ENCODE measurements at regions not wholly inside any gene's neighbourhood (a gene's known extent, or its start where the extent isn't known, plus 50 kb on each side); places are given as distances from the start of the nearest gene placed in this dataset.

GRCh38 chr9:107872457-107873192 is 383.1 kb upstream of the KLF4 start:
- Mint-ChIP-seq H3K4me3 (no peak overlapping the region), H3K27ac (peak overlapping the region in 1 of 10 donors; percentile 10), H3K36me3 (no peaks in the 10 kb centered on the region), H3K27me3 (peaks cover 0 to 3% (median 0%) of the 10 kb centered on the region in 5 donors), H3K4me1 (peaks cover 0 to 61% (median 0%) of the 10 kb centered on the region in 4 donors), H3K9me3 (peaks cover 0 to 4% (median 0%) of the 10 kb centered on the region in 9 donors)
- DNase-seq: no peak
- ATAC-seq: no peak
- POLR2A ChIA-PET: no interaction called here

DNA sequence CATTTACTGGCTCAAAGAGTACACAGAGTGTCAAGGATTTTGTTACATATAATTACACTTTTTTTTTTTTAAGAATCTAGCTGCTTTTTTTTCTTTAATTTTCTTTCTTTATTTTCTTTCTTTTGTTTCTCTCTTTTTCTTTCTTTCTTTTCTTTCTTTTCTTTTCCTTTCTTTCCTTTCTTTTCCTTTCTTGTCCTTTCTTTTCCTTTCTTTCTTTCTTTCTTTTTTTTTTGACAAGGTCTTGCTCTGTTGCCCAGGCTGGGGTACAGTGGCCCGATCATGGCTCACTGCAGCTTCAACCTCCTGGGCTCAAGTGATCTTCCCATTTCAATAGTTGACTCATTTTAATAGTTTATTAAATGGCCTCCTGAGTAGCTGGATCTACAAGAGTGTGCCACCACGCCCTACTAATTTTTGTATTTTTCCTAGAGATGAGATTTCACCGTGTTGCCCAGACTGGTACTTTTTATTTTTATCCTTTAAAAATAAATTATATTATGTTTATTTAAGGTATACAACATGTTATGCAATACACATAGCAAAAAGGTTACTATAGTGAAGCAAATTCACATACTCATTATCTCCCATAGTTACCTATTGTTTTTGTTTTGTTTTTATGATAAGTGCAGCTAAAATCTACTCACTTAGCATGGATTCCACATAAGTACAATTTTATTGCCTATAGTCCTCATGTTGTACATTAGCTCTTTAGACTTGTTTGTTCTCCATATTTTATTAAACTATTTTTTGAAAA is 381.5 kb upstream of the KLF4 start:
- POLR2A ChIA-PET: no interaction called here
- Mint-ChIP-seq H3K4me3 (no peak overlapping the region), H3K27ac (peak overlapping the region in 1 of 10 donors; percentile 30), H3K36me3 (no peaks in the 10 kb centered on the region), H3K27me3 (peaks cover 0 to 3% (median 0%) of the 10 kb centered on the region in 5 donors), H3K9me3 (peaks cover 0 to 4% (median 0%) of the 10 kb centered on the region in 9 donors), H3K4me1 (peaks cover 0 to 69% (median 0%) of the 10 kb centered on the region in 4 donors)
- DNase-seq (no peak), ATAC-seq (no peak)

DNA sequence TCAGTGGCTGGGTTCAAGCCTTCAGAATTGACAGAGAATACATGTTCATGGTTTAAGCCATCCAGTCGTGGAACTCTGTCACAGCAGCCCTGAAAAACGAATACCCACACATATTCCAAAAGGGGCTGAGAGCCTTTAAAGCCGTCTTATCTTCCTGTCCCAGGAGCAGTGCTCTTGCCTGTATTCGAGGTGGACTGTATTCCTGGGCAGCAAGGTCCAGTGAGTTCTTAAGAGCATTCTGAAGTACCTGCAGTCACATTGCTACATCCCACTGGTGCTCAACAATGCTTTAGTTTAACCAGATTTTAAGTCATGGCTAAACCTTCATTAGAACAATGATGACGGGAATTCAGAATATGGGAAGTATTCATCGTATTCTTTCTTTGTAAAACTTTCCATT is 380.7 kb upstream of the KLF4 start:
- POLR2A ChIA-PET: no interaction called here
- Mint-ChIP-seq H3K4me1 (peaks cover 0 to 62% (median 0%) of the 10 kb centered on the region in 4 donors), H3K27me3 (peaks cover 0 to 3% (median 0%) of the 10 kb centered on the region in 5 donors), H3K27ac (peak overlapping the region in 1 of 10 donors; percentile 30), H3K36me3 (no peaks in the 10 kb centered on the region), H3K9me3 (peaks cover 0 to 4% (median 0%) of the 10 kb centered on the region in 9 donors), H3K4me3 (no peak overlapping the region)
- ATAC-seq (no peak), DNase-seq (no peak)

- Mint-ChIP-seq H3K4me1 (peaks cover 0 to 51% (median 0%) of the 10 kb centered on the region in 4 donors), H3K4me3 (no peak overlapping the region), H3K27ac (peak overlapping the region in 1 of 10 donors; percentile 1), H3K27me3 (peaks cover 0 to 1% (median 0%) of the 10 kb centered on the region in 5 donors), H3K36me3 (no peaks in the 10 kb centered on the region), H3K9me3 (peaks cover 0 to 4% (median 0%) of the 10 kb centered on the region in 9 donors)
- POLR2A ChIA-PET: no interaction called here
- ATAC-seq (no peak), DNase-seq (no peak)
These were observed 379.5 kb upstream of the KLF4 start for GRCh38 chr9:107869111-107869510.

- peak overlapping the region in 1 of 10 donors; percentile 3 for H3K4me3 Mint-ChIP-seq
- no peak overlapping the region for H3K27ac Mint-ChIP-seq
- DNase-seq (no peak), ATAC-seq (no peak)
- no peaks in the 10 kb centered on the region for H3K36me3 Mint-ChIP-seq
- POLR2A ChIA-PET: no interaction called here
- H3K4me1 Mint-ChIP-seq: peaks cover 0 to 43% (median 0%) of the 10 kb centered on the region in 4 donors
- peaks cover 0 to 4% (median 0%) of the 10 kb centered on the region in 9 donors for H3K9me3 Mint-ChIP-seq
- H3K27me3 Mint-ChIP-seq: peaks cover 0 to 1% (median 0%) of the 10 kb centered on the region in 5 donors
These were observed 378.6 kb upstream of the KLF4 start for GRCh38 chr9:107868186-107868585.

DNA sequence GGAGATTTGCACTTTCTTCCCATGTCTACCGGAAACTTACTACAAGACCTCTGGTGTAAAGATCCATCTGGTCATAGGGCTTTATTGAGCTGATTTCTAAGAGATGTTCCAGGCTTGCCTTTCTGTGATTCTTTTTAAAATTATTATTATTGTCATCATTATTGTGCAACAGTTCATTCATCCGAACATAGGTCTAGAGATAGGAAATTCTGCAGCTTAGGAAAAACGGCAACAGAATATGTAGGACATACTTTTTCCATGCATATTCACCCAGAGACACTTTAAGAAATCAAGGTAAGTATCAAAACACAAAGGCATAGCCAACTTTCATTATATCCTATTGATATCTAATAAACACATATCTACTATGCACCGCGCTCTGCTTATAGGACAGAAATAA is 378.2 kb upstream of the KLF4 start:
- POLR2A ChIA-PET: no interaction called here

GRCh38 chr9:107866711-107867311 is 377.2 kb upstream of the KLF4 start:
- no peak for DNase-seq
- POLR2A ChIA-PET: no interaction called here
- H3K27me3 Mint-ChIP-seq: no peaks in the 10 kb centered on the region

More for the DNA sequence above, 378.2 kb upstream of the KLF4 start:
- H3K4me3 Mint-ChIP-seq: peak overlapping the region in 1 of 10 donors; percentile 3
- peaks cover 0 to 38% (median 0%) of the 10 kb centered on the region in 4 donors for H3K4me1 Mint-ChIP-seq
- no peak overlapping the region for H3K27ac Mint-ChIP-seq
- H3K9me3 Mint-ChIP-seq: peaks cover 0 to 4% (median 0%) of the 10 kb centered on the region in 9 donors
- DNase-seq (no peak), ATAC-seq (no peak)
- H3K36me3 Mint-ChIP-seq: no peaks in the 10 kb centered on the region
- peaks cover 0 to under 1% (median 0%) of the 10 kb centered on the region in 5 donors for H3K27me3 Mint-ChIP-seq

DNA sequence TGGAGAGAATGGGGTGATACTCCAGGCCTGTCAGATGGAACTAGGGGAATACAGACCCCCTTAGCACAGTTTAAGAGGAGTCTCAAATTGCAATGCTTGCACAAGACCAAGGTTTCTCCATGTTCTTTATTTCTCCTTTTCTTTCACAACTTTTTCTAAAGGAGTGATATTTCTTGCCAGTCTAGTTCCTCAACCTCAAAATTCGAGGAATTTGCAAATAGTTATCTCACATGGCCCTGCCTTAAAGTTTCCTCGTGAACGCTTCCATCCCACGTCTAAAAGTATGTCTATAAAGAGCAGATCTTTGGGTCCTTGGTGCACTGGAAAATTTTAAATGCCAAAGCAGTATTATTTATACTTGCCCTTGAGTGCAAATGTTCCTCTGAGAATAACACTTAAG is 373.8 kb upstream of the KLF4 start:
- Mint-ChIP-seq H3K4me1 (peaks cover 0 to 16% (median 0%) of the 10 kb centered on the region in 4 donors), H3K9me3 (peaks cover 0 to 2% (median 0%) of the 10 kb centered on the region in 9 donors), H3K36me3 (no peaks in the 10 kb centered on the region), H3K4me3 (no peak overlapping the region), H3K27ac (no peak overlapping the region), H3K27me3 (no peaks in the 10 kb centered on the region)
- ATAC-seq (no peak), DNase-seq (no peak)
- POLR2A ChIA-PET: no interaction called here

More at GRCh38 chr9:107866711-107867311, 377.2 kb upstream of the KLF4 start:
- Mint-ChIP-seq H3K4me1 (peaks cover 0 to 31% (median 0%) of the 10 kb centered on the region in 4 donors), H3K36me3 (no peaks in the 10 kb centered on the region), H3K27ac (peak overlapping the region in 1 of 10 donors; percentile 24), H3K4me3 (peak overlapping the region in 1 of 10 donors; percentile 1), H3K9me3 (peaks cover 0 to 4% (median 0%) of the 10 kb centered on the region in 9 donors)
- no peak for ATAC-seq

GRCh38 chr9:107862881-107863280 is 373.3 kb upstream of the KLF4 start:
- H3K4me3 Mint-ChIP-seq: no peak overlapping the region
- no peak overlapping the region for H3K27ac Mint-ChIP-seq
- peaks cover 0 to 10% (median 0%) of the 10 kb centered on the region in 4 donors for H3K4me1 Mint-ChIP-seq
- H3K27me3 Mint-ChIP-seq: no peaks in the 10 kb centered on the region
- DNase-seq: no peak
- no peak for ATAC-seq
- POLR2A ChIA-PET: no interaction called here
- no peaks in the 10 kb centered on the region for H3K36me3 Mint-ChIP-seq
- H3K9me3 Mint-ChIP-seq: peaks cover 0 to 3% (median 0%) of the 10 kb centered on the region in 9 donors

DNA sequence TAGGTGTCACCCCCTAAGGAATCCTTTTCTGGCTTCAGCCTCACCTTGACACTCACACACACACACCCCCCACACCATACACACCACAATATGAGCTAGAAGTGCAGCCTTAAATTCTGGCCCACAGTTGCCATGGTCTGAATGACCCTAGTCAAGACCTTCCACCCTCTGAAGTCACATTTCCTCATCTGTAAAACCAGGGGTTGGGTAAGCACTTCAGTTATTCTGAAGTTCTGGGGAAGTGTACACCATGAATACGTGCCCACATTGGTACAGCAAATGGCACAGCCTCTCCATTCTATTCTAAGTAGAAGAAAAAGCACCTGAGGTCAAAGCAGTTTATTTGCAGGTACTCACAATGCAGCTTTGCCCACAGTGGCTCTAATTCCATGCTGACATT is 372.8 kb upstream of the KLF4 start:
- Mint-ChIP-seq H3K4me3 (no peak overlapping the region), H3K36me3 (no peaks in the 10 kb centered on the region), H3K4me1 (peaks cover 0 to 8% (median 0%) of the 10 kb centered on the region in 4 donors), H3K9me3 (peaks cover 0 to 8% (median 2%) of the 10 kb centered on the region in 9 donors), H3K27me3 (no peaks in the 10 kb centered on the region), H3K27ac (no peak overlapping the region)
- no peak for ATAC-seq
- POLR2A ChIA-PET: no interaction called here
- DNase-seq: no peak

GRCh38 chr9:107861075-107861474 is 371.5 kb upstream of the KLF4 start:
- Mint-ChIP-seq H3K9me3 (peaks cover 0 to 13% (median 2%) of the 10 kb centered on the region in 9 donors), H3K36me3 (no peaks in the 10 kb centered on the region), H3K27me3 (no peaks in the 10 kb centered on the region), H3K4me3 (no peak overlapping the region), H3K27ac (no peak overlapping the region), H3K4me1 (no peaks in the 10 kb centered on the region)
- ATAC-seq: no peak
- POLR2A ChIA-PET: no interaction called here
- DNase-seq: no peak

- no peak for DNase-seq
- Mint-ChIP-seq H3K4me3 (no peak overlapping the region), H3K4me1 (no peaks in the 10 kb centered on the region), H3K9me3 (peaks cover 0 to 32% (median 5%) of the 10 kb centered on the region in 9 donors), H3K36me3 (peaks cover 0 to 2% (median 0%) of the 10 kb centered on the region in 3 donors), H3K27me3 (no peaks in the 10 kb centered on the region), H3K27ac (no peak overlapping the region)
- no peak for ATAC-seq
- POLR2A ChIA-PET: no interaction called here
These were observed 368.7 kb upstream of the KLF4 start for GRCh38 chr9:107858260-107858659.

DNA sequence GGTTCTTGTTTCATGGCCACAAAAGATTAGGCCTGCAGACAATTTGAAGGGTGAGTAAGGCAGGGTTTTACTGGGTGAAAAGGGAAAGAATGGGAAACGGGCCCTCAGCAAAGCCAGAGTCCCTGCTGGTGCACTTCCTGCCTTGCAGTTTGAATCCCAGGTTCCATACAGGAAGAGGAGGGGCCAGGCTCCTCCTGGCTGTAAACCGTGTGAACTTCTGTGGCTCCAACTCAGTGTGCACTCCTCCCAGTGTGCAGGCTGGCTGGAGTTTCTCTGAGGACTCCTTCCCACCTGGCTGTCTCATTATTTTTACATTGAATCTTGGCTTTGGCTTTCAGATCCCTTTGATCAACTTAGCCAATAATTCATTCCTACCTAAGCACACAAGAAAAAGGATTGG is 367.1 kb upstream of the KLF4 start:
- Mint-ChIP-seq H3K4me3 (no peak overlapping the region), H3K4me1 (no peaks in the 10 kb centered on the region), H3K36me3 (peaks cover 0 to 3% (median 0%) of the 10 kb centered on the region in 3 donors), H3K27me3 (no peaks in the 10 kb centered on the region), H3K9me3 (peaks cover 0 to 35% (median 5%) of the 10 kb centered on the region in 9 donors), H3K27ac (no peak overlapping the region)
- POLR2A ChIA-PET: no interaction called here
- DNase-seq: no peak
- ATAC-seq: no peak
